NCI-H2081 (cell line): ENCODE measurements at regions not wholly inside any gene's neighbourhood (a gene's known extent, or its start where the extent isn't known, plus 50 kb on each side); places are given as distances from the start of the nearest gene placed in this dataset.
"Not testable (repeated sequence)": the region's sequence is repeated elsewhere in the genome, so short reads cannot be mapped to it uniquely, and the experiment has no call there.

Source experiments
- DNase-seq, 2 experiments: peaks; one replicate each; lab custom pipeline; 2025; lab: John Stamatoyannopoulos, UW

GRCh38 chr2:234797566-234798250, 154.1 kb upstream of the SH3BP4 start:
- DNase-seq: no peak

GRCh38 chr2:234796045-234796591, 155.7 kb upstream of the SH3BP4 start:
- peak in 1 of 2 experiments; percentile 12 for DNase-seq

GRCh38 chr2:234795272-234795920, 156.4 kb upstream of the SH3BP4 start:
- no peak for DNase-seq

DNA sequence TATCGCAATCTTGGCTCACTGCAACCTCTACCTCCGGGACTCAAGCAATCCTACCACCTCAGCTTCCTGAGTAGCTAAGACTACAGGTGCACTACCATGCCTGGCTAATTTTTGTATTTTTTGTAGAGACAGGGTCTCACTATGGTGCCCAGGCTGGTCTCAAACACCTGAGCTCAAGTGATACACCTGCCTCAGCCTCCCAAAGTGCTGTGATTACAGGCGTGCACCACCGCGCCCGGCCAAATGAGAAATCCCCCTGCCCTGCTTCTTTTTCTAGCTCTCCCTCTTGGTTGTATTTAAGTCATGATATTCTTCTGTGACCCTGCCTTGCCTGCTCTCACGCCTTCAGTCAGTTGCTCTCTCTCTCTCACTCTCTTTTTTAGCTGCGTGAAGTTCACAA, 157.0 kb upstream of the SH3BP4 start:
- no peak for DNase-seq

DNA sequence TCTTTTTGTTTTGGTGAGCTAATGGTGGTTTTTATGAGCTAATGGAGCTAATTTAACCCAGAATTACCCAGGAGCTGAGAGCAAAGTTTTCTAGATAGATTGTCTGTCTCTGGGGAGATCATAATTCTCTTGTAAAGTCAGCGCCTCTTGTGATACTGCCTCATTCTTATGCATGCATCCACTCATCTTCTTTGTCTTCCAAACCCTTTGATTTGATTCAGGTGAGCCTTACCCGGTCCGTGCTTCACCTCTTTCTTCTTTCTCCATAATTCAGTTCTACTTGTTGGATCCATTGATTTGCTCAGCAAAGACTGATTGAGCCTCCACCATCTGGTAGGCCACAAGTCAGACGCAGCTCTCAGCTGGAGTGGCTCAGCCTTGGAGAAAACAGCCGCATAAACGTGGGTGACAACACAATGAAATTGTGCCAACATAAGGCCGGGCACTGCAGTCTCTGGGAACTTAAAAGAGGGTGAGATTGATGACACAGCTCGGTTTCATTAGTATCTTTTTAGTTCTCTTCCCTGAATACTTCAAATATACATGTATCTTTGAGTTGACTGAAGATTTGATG, 158.5 kb upstream of the SH3BP4 start:
- no peak for DNase-seq

DNA sequence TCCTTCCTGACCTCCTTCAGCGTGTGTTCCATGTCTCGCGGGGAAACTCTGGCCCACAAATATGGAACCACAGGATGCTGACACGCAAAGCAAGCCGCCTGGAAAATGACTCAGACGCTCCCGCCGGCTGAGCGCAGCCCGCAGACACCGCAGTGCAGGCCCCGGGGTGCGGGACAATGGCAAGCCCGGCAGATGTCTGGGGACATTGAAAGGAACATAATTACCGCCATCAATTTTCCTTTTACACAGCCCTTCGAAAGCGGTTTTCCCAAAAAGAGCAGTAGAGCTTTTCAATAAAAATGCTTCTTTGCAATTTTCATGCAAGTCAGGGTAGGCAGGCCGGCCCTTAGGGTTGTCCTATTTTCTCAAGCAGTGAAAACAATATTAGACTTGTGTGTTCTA, 159.2 kb upstream of the SH3BP4 start:
- DNase-seq: peak; percentile 21 to 47

- DNase-seq: not testable (repeated sequence)
Observed at GRCh38 chr2:234792096-234792495, 159.7 kb upstream of the SH3BP4 start.

- DNase-seq: no peak
Observed at GRCh38 chr2:234790380-234790779, 161.4 kb upstream of the SH3BP4 start.

DNA sequence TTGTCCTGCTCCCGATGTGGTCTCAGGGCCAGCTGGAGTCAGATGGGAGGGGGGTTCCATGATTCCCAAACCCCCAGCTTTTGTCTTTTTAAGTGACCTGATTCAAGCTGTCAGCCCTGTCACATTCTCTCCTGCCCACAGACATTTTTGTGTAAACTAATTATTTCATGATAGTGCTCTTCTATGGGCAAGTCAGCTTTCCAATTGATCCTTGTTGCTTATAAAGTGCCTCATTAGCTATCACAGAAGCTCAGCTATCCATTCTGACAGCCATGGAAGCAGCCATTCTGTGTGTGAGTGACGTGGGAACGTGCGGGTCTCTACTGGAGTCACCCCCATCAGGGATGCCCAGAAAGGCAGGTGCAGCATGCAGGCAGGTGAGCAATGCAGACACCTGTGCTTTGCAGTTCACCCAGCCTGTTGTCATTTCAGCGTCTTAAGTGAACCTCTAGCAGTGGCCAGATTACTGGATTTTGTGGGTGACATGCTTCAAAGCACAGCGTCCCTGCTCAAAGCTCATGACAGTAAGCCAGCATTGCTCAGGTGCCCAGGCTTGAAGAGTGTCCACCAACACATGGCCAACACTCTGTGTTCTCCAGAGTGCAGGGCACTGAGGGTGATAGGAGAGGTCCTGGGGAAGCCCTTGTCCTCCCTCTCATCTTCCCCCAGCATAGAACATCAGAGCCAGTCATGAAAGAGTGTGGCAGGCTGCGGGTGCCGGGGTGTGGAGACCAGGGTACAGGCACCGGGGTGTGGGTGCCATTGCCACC, 162.1 kb upstream of the SH3BP4 start:
- peak in 1 of 2 experiments; percentile 12 for DNase-seq

DNA sequence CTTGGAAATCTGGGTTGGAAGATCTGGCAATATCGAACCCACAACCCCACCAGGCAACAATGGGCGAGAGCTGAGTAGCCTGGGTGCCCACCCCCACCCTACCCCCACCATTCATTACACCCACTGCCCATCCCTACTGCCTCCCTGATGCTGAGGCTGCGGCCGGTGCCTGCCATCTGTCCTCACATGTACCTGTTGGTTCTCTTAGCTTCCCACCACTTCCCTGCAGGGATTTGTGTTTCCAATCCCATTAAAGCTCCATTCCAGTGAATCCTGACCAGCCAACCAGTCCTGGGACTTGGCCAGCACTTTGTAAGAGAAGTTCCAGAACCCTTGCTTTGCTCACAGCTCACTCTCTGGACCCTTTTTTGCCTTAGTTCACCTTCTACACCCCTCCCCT, 163.0 kb upstream of the SH3BP4 start:
- no peak for DNase-seq

DNA sequence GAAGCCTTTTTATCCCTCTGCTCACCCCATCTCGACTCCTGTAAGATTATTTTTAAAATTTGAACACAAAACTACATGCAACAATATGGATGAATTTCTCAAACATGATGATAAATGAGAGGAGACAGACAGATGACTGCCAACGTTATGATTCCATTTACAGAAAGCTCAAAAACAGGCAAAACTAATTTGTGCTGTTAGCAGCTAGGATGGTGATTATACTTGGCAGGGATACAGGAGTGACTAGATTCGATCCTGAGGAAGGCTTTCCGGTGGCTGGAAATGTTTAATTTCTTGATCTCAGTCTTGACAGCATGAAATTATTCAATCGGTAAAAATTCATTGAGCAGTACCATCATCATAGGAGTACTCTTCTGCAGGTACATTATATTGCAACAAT, 163.4 kb upstream of the SH3BP4 start:
- DNase-seq: no peak

GRCh38 chr2:234787114-234787513, 164.7 kb upstream of the SH3BP4 start:
- DNase-seq: no peak

DNA sequence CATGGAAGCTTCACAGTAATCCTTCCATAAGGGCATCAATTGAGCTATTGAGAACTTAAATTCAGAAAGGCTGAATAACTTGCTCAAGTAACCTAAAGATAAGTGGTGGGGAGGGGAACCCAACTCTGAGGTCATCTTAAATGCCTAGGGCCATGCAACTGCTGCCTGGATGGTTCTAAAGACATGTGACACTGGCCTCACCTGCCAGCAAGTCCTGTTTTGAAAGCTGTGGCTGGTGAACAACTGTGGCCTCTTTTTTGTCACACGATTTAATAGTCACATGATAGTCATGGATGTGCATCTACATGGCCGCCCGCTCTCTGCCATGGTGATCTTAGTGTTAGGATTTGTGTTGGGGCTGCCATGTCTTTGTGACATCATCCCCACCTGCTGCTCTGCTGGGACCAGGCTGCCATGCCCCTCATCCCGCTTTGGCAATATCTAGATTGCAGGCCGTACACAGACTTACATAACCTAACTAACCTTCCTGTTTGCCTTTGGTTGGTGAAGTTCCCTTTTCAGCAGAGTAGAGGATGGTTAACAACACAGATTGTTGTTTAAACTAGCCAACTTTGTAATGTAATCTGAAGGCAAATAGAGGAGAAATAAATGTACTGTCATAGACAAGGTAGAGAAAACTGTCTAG, 177.9 kb upstream of the SH3BP4 start:
- DNase-seq: no peak

DNA sequence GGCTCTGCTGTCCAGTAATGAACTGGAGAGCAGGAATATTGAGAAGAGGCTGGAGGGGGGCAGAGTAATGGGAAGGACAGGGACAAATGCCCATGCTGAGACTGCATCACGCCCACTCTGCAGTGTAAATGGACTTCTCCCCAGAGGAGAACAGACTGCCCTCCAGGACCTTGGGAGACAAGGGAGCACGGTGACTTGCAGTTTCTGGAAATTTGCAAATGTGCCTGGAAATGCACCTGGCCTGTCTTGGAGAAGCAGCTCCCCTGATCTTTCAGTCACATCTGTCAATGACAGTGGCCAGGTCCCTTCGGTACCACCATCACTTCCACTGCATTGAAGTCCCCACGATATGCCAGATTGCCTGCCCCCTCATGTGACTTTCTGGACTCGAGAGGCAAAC, 178.7 kb upstream of the SH3BP4 start:
- no peak for DNase-seq

GRCh38 chr2:234772733-234773060, 179.1 kb upstream of the SH3BP4 start:
- DNase-seq: no peak

- DNase-seq: peak; percentile 33 to 78
Observed at GRCh38 chr2:234771980-234772732, 179.7 kb upstream of the SH3BP4 start.

DNA sequence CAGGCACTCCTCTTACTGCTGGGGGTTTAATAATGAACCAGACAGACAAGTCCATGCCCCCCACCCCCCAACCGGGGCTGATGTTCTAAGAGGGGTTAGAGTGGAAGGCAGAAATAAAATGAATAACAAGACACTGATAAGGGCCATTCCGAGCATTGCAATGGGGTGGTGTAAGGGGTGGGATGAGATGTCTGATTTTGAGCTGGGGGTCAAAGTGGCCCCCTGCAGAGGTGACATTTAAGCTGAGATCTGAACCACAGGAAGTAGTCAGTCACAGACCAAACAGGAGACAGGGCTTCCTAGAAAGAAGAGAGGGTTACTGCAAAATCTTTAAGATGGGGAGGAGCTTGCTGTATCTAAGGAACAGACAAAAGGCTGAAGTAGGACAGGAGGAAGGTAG, 180.6 kb upstream of the SH3BP4 start:
- no peak for DNase-seq

- DNase-seq: no peak
Observed at GRCh38 chr2:234770715-234771141, 181.1 kb upstream of the SH3BP4 start.

DNA sequence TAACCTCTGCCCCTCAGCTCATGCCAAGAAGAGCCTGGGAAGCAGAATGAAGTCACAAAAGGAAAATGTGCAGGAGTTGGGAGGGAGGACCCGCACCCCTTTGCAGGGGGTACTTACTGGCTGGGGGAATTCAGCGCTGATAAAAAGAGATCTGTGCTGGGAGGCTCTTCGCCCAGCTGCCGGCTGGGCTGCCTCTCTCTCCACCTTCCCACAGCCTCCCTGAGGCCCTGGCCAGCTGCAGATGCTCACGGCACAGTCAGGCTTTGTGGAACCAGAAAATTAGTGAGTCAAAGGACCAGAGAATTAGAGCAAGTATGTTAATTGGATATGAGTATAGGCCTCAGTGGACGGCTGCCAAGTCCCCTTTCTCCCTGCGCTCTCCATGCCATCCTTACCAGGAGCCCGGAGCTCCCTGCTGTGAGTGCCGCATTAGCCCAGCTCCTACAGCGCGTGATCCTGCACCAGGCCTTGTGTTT, 181.7 kb upstream of the SH3BP4 start:
- DNase-seq: peak; percentile 78 to 96

DNA sequence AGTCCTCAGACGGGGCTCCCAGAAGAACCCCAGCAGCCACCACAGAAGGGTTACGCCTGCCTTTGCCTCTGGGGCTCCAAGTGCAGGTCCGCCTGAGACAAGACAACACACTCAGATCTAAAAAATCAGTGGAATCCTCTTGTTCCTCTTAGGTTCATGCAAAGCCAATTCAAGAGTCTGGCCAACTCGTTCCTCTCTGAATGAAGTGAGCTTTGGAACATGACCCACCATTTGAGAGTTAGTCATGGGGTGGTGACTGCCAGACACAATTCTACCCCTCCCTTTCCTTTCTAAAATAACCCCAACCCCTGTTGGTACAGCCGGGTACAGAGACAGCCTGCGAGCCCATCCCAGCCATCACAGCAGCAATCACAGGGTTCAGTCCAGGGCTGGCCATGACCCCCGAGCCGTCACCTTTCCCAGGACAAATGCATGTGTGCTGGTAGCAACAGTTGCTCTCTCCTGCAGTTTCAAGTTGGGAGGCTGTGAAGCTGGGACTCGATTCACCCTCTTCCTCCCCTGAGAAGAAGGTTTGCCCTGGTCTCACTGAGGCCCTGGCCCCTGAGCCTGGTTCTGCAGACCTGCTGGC, 183.1 kb upstream of the SH3BP4 start:
- DNase-seq: no peak

GRCh38 chr2:234765279-234765678, 186.5 kb upstream of the SH3BP4 start:
- no peak for DNase-seq
